Left lung (tissue), 4 donors: ENCODE measurements at regions not wholly inside any gene's neighbourhood (a gene's known extent, or its start where the extent isn't known, plus 50 kb on each side); places are given as distances from the start of the nearest gene placed in this dataset.

Experiments used
- ATAC-seq: fragments of 200-7000 bp; cut with Tn5 transposase; one replicate; pipeline ENCODE4 v1.9.1; 2020; ENCODE audit warnings: moderate library complexity
- DNase-seq, 4 donors: peaks; one replicate each; pipeline ENCODE4 v3.0.0-alpha.2; 2013 to 2020
- H3K27ac ChIP-seq, 2 donors: fragments of 200-600 bp; sonication (generic) in 1 of 2; one replicate each; pipeline versions ENCODE4 v1.5.0 to v1.8.0; 2020 to 2021
- H3K27me3 ChIP-seq, 2 donors: fragments of 200-600 bp; sonication (generic) in 1 of 2; one replicate each; pipeline versions ENCODE4 v1.5.0 to v1.8.0; 2020 to 2021
- H3K36me3 ChIP-seq, 2 donors: fragments of 200-600 bp; sonication (generic) in 1 of 2; one replicate each; pipeline versions ENCODE4 v1.5.0 to v1.8.0; 2020 to 2021
- H3K4me1 ChIP-seq, 2 donors: fragments of 200-600 bp; one replicate each; pipeline ENCODE4 v1.8.0; 2021
- H3K4me3 ChIP-seq, 2 donors: fragments of 200-600 bp; sonication (generic) in 1 of 2; one replicate each; pipeline versions ENCODE4 v1.5.0 to v1.8.0; 2020 to 2021; ENCODE audit warnings: mild to moderate bottlenecking in 1 of 2
- H3K9me3 ChIP-seq, 2 donors: fragments of 200-600 bp; sonication (generic) in 1 of 2; one replicate each; pipeline versions ENCODE4 v1.5.0 to v1.8.0; 2020 to 2021
- CTCF ChIP-seq, 2 donors: fragments of 200-600 bp; sonication (generic) in 1 of 2; IDR thresholded peaks; one replicate each; pipeline versions ENCODE4 v1.5.0 to v1.8.0; 2021; ENCODE audit warnings: antibody characterized with exemption in 2 of 2
- intact Hi-C, 2 donors: fragments of 100-400 bp; cut with DNase I; formaldehyde crosslinking; loops; one replicate each; pipeline versions ENCODE4 v1.11.2 to v1.14.2; 2022
- donor health status: DM: no; HTN: yes; CAD: no.
- donor health status: DM: no; HTN: no; CAD: no.

- DNase-seq, result no peak
- H3K4me1 ChIP-seq, result no peaks in the 10 kb centered on the region
- peaks cover 0 to 5% of the 10 kb centered on the region in 2 donors for H3K9me3 ChIP-seq
- intact Hi-C loops, result no loop called here
- H3K27ac ChIP-seq, result no peak overlapping the region
- H3K27me3 ChIP-seq, result peaks cover 0 to 8% of the 10 kb centered on the region in 2 donors
- no peak for TF ChIP-seq CTCF (IDR thresholded peaks at IDR 0.05)
- no peak for ATAC-seq
- no peaks in the 10 kb centered on the region for H3K36me3 ChIP-seq
- no peak overlapping the region for H3K4me3 ChIP-seq
These were observed 893.4 kb upstream of the TMEM132C start for GRCh38 chr12:127373559-127373958.

GRCh38 chr12:127374447-127374846 lies 892.5 kb upstream of the TMEM132C start:
- Histone ChIP-seq H3K27ac (no peak overlapping the region), H3K36me3 (no peaks in the 10 kb centered on the region), H3K9me3 (no peaks in the 10 kb centered on the region), H3K4me1 (no peaks in the 10 kb centered on the region), H3K4me3 (no peak overlapping the region), H3K27me3 (peaks cover 0 to 8% of the 10 kb centered on the region in 2 donors)
- intact Hi-C loops, result no loop called here
- no peak for TF ChIP-seq CTCF (IDR thresholded peaks at IDR 0.05)
- no peak for ATAC-seq
- DNase-seq, result no peak

- intact Hi-C loops, result no loop called here
- DNase-seq, result peak in 3 of 4 donors; percentile 5 to 77 (median 34)
- TF ChIP-seq CTCF (IDR thresholded peaks at IDR 0.05), result peak; percentile 69 to 73
- no peaks in the 10 kb centered on the region for H3K36me3 ChIP-seq
- H3K27me3 ChIP-seq, result peaks cover 0 to 20% of the 10 kb centered on the region in 2 donors
- ATAC-seq, result peak; percentile 90
- H3K27ac ChIP-seq, result no peak overlapping the region
- H3K9me3 ChIP-seq, result no peaks in the 10 kb centered on the region
- H3K4me3 ChIP-seq, result no peak overlapping the region
- H3K4me1 ChIP-seq, result peaks cover 0 to 2% of the 10 kb centered on the region in 2 donors
These were observed 885.8 kb upstream of the TMEM132C start for GRCh38 chr12:127381043-127381668.

- Histone ChIP-seq H3K4me1 (peaks cover 0 to 2% of the 10 kb centered on the region in 2 donors), H3K27me3 (peaks cover 0 to 21% of the 10 kb centered on the region in 2 donors), H3K36me3 (no peaks in the 10 kb centered on the region), H3K27ac (no peak overlapping the region), H3K4me3 (no peak overlapping the region), H3K9me3 (no peaks in the 10 kb centered on the region)
- intact Hi-C loops, result no loop called here
- DNase-seq (no peak), ATAC-seq (no peak)
- TF ChIP-seq CTCF (IDR thresholded peaks at IDR 0.05), result no peak
These were observed 885.3 kb upstream of the TMEM132C start for GRCh38 chr12:127381681-127382080.

- intact Hi-C loops, result no loop called here
- H3K4me1 ChIP-seq, result peaks cover 0 to 2% of the 10 kb centered on the region in 2 donors
- H3K4me3 ChIP-seq, result no peak overlapping the region
- no peaks in the 10 kb centered on the region for H3K9me3 ChIP-seq
- no peaks in the 10 kb centered on the region for H3K36me3 ChIP-seq
- DNase-seq, result no peak
- no peak for ATAC-seq
- H3K27ac ChIP-seq, result no peak overlapping the region
- TF ChIP-seq CTCF (IDR thresholded peaks at IDR 0.05), result no peak
- peaks cover 0 to 21% of the 10 kb centered on the region in 2 donors for H3K27me3 ChIP-seq
These were observed 883.7 kb upstream of the TMEM132C start for GRCh38 chr12:127383281-127383680.
